ENCODE measurements at regions not wholly inside any gene's neighbourhood (a gene's known extent, or its start where the extent isn't known, plus 50 kb on each side); places are given as distances from the start of the nearest gene placed in this dataset.

DNA sequence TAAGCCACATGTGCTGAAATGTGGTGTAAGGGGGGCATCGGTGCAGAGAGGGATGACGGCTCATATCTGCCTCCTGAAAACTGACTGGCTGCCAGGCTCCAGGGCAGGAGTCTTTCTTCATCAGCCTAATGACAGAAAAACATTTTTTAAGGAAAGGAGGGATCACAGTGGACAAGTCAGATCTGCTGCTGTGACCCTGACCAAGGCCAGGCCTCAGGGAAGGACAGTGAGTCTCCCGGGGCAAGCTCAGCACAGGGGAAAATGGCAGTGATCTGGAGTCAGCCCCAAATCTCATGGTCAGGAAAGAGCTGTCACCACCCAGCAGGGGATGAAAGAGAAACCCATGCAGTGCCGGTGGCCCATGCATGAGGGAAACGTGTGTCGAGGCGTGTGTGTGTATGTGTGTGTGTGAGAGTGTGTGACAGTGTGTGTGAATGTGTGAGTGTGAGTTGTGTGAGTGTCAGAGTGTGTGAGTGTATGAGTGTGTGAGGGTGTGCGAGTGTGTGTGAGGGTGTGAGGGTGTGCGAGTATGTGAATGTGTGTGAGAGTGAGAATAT is 134.5 kb downstream of the INHBB start:
- no peak overlapping the region for H2BK5ac ChIP-seq (ENCODE audit: low read depth, low read length)
- no peak overlapping the region for H3K4ac ChIP-seq (replicated peaks; ENCODE audit: insufficient read length, low read depth, low read length)
- no peaks in the 10 kb centered on the region for H3K9me3 ChIP-seq (ENCODE audit: insufficient read depth in 2 of 2, low read depth in 1 of 2, low read length in 1 of 2)
- H4K91ac ChIP-seq (replicated peaks; ENCODE audit: insufficient read length, low read length): no peak overlapping the region
- H3K4me3 ChIP-seq (ENCODE audit: extremely low read depth in 1 of 4, insufficient read depth in 2 of 4, low read depth in 3 of 4, low read length in 4 of 4): no peak overlapping the region
- H4K8ac ChIP-seq (ENCODE audit: extremely low read depth, insufficient read depth, low read length): peak overlapping the region; percentile 57; the same call in 1 of the 2 replicates
- H3K4me2 ChIP-seq (ENCODE audit: insufficient read depth in 1 of 2, low read depth in 2 of 2, low read length in 2 of 2): no peak overlapping the region
- H3K79me2 ChIP-seq (ENCODE audit: control insufficient read depth in 1 of 2, insufficient read depth in 2 of 2, low read length in 2 of 2): no peaks in the 10 kb centered on the region
- H3K23ac ChIP-seq (ENCODE audit: insufficient read length): no peak overlapping the region
- H4K5ac ChIP-seq (ENCODE audit: insufficient read length, low read depth, low read length): no peak overlapping the region
- H2AK5ac ChIP-seq (ENCODE audit: low read depth, low read length): peak overlapping the region; percentile 97; the same call in 1 of the 2 replicates
- no peak overlapping the region for H3K27ac ChIP-seq (ENCODE audit: low read depth, low read length)
- H2BK120ac ChIP-seq (replicated peaks; ENCODE audit: low read depth, low read length): no peak overlapping the region
- no peak overlapping the region for H2BK12ac ChIP-seq (ENCODE audit: low read depth, low read length)
- FAIRE-seq (no peak), DNase-seq (ENCODE audit: low read depth in 1 of 2, low spot score in 2 of 2) (no peak)
- CTCF ChIA-PET (ENCODE audit: partially characterized antibody): interaction anchor here (0.7 to 2.5 kb wide), 6 partner anchors 18 to 233 kb away, joined by 3 to 8 read pairs (median 4); no protein-coding TSS in a partner anchor
- no peak overlapping the region for H2BK20ac ChIP-seq (ENCODE audit: low read length)
- H3K14ac ChIP-seq (ENCODE audit: insufficient read length): no peak overlapping the region
- peaks cover 4% of the 10 kb centered on the region; the same call in 1 of the 2 replicates for H3K23me2 ChIP-seq (ENCODE audit: low read depth, low read length)
- no peak overlapping the region for H3K18ac ChIP-seq (ENCODE audit: extremely low read depth, low read length)
- no peaks in the 10 kb centered on the region for H3K4me1 ChIP-seq (replicated peaks in 1 of 4; ENCODE audit: control insufficient read depth in 3 of 4, insufficient read depth in 4 of 4, low read length in 3 of 4)
- no peak overlapping the region for H2BK15ac ChIP-seq (ENCODE audit: low read length)
- H3K36me3 ChIP-seq (ENCODE audit: control insufficient read depth in 2 of 4, insufficient read depth in 4 of 4, low read length in 3 of 4): no peaks in the 10 kb centered on the region
- WGBS, 2 experiments (ENCODE audit: extremely low coverage in 1 of 2, insufficient coverage in 1 of 2, insufficient read length in 1 of 2, insufficient replicate concordance in 2 of 2, low coverage in 1 of 2, low lambda C conversion rate in 2 of 2, missing lambda C conversion rate in 1 of 2): 72 to 100% methylated on average over 2 to 9 of the region's 9 CpGs
- no peak overlapping the region for H3K9ac ChIP-seq (replicated peaks in 1 of 4; ENCODE audit: extremely low read depth in 1 of 4, low read depth in 3 of 4, low read length in 3 of 4)
- H4K20me1 ChIP-seq (replicated peaks in 1 of 2; ENCODE audit: control insufficient read depth in 1 of 2, insufficient read depth in 2 of 2, low read length in 2 of 2): peaks cover 2 to 7% of the 10 kb centered on the region in 2 experiments
- peak overlapping the region; percentile 92 for H3K56ac ChIP-seq (replicated peaks; ENCODE audit: insufficient read length, low read depth, low read length)
- H3K79me1 ChIP-seq (ENCODE audit: low read depth, low read length): no peaks in the 10 kb centered on the region
- POLR2A ChIA-PET (ENCODE audit: partially characterized antibody): no interaction called here
- peaks cover 0 to 44% (median 22%) of the 10 kb centered on the region in 4 experiments; a peak in 4 of 7 replicates for H3K27me3 ChIP-seq (replicated peaks in 1 of 4; ENCODE audit: control insufficient read depth in 3 of 4, extremely low read depth in 1 of 4, insufficient read depth in 3 of 4, low read length in 3 of 4)
- H2AFZ ChIP-seq (ENCODE audit: low read length): no peak overlapping the region
- TF ChIP-seq RXRA (IDR thresholded peaks at IDR 0.05; ENCODE audit: insufficient read depth, low read depth, low read length): no peak
- no peak for TF ChIP-seq CTBP2 (IDR thresholded peaks at IDR 0.05; ENCODE audit: borderline replicate concordance, insufficient read depth, insufficient read length, low read length)
- TF ChIP-seq KDM4A (IDR thresholded peaks at IDR 0.05; ENCODE audit: low read depth, low read length, severe bottlenecking): no peak
- no peak for TF ChIP-seq POLR2AphosphoS5 (IDR thresholded peaks at IDR 0.05; ENCODE audit: low read depth, low read length)
- TF ChIP-seq BRCA1 (IDR thresholded peaks at IDR 0.05; ENCODE audit: low read depth, low read length): no peak
- TF ChIP-seq, protein P1, sequence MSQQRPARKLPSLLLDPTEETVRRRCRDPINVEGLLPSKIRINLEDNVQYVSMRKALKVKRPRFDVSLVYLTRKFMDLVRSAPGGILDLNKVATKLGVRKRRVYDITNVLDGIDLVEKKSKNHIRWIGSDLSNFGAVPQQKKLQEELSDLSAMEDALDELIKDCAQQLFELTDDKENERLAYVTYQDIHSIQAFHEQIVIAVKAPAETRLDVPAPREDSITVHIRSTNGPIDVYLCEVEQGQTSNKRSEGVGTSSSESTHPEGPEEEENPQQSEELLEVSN (IDR thresholded peaks at IDR 0.05): no peak
- TF ChIP-seq POU5F1 (IDR thresholded peaks at IDR 0.05; ENCODE audit: low read depth, low read length): no peak
- no peak for TF ChIP-seq PHF8 (conservative IDR thresholded peaks at IDR 0.05; ENCODE audit: low read depth, low read length)
- no peak for TF ChIP-seq EZH2 (IDR thresholded peaks at IDR 0.05; ENCODE audit: low read depth, low read length, severe bottlenecking)
- TF ChIP-seq TEAD4 (IDR thresholded peaks at IDR 0.05; ENCODE audit: low read depth, low read length): no peak
- TF ChIP-seq CHD1 (IDR thresholded peaks at IDR 0.05; ENCODE audit: low read depth, low read length): no peak
